Stimulated activated CD8-positive, alpha-beta memory T cell treated with anti-CD3 and anti-CD28 coated beads, Interleukin-12 subunit alpha, Interleukin-12 subunit beta, amount 100 ng/mL, for 24 hours (primary cell): ENCODE measurements at regions not wholly inside any gene's neighbourhood (a gene's known extent, or its start where the extent isn't known, plus 50 kb on each side); places are given as distances from the start of the nearest gene placed in this dataset.

ENCODE experiments used
- DNase-seq: peaks from one replicate; pipeline ENCODE4 v3.0.0-alpha.2; 2020; ENCODE audit errors: extremely low read depth

GRCh38 chr3:30167541-30168011, 438.8 kb upstream of the TGFBR2 start:
- DNase-seq: no peak

- DNase-seq: no peak
Observed at GRCh38 chr3:30169487-30169886, 436.9 kb upstream of the TGFBR2 start.

GRCh38 chr3:30170681-30171438, 435.5 kb upstream of the TGFBR2 start:
- no peak for DNase-seq

GRCh38 chr3:30174357-30174756, 432.0 kb upstream of the TGFBR2 start:
- DNase-seq: no peak

- DNase-seq: no peak
Observed at GRCh38 chr3:30180310-30181177, 425.9 kb upstream of the TGFBR2 start.

- no peak for DNase-seq
Observed at GRCh38 chr3:30181178-30181465, 425.3 kb upstream of the TGFBR2 start.

- DNase-seq: no peak
Observed at GRCh38 chr3:30181581-30181980, 424.8 kb upstream of the TGFBR2 start.

- DNase-seq: no peak
Observed at GRCh38 chr3:30183421-30183820, 423.0 kb upstream of the TGFBR2 start.

GRCh38 chr3:30184091-30184810, 422.1 kb upstream of the TGFBR2 start:
- DNase-seq: no peak

- DNase-seq: no peak
Observed at GRCh38 chr3:30185872-30186271, 420.5 kb upstream of the TGFBR2 start.

GRCh38 chr3:30186741-30187219, 419.6 kb upstream of the TGFBR2 start:
- DNase-seq: no peak

GRCh38 chr3:30187366-30187765, 419.0 kb upstream of the TGFBR2 start:
- DNase-seq: no peak

GRCh38 chr3:30188713-30189112, 417.7 kb upstream of the TGFBR2 start:
- DNase-seq: no peak

- DNase-seq: no peak
Observed at GRCh38 chr3:30189900-30190299, 416.5 kb upstream of the TGFBR2 start.

- DNase-seq: no peak
Observed at GRCh38 chr3:30193625-30194044, 412.8 kb upstream of the TGFBR2 start.

- no peak for DNase-seq
Observed at GRCh38 chr3:30195352-30195751, 411.0 kb upstream of the TGFBR2 start.

- no peak for DNase-seq
Observed at GRCh38 chr3:30198162-30198561, 408.2 kb upstream of the TGFBR2 start.

GRCh38 chr3:30199096-30199759, 407.2 kb upstream of the TGFBR2 start:
- DNase-seq: peak; percentile 26

- DNase-seq: no peak
Observed at GRCh38 chr3:30199855-30200254, 406.5 kb upstream of the TGFBR2 start.

GRCh38 chr3:30201715-30202114, 404.7 kb upstream of the TGFBR2 start:
- no peak for DNase-seq

GRCh38 chr3:30203301-30203700, 403.1 kb upstream of the TGFBR2 start:
- no peak for DNase-seq

- no peak for DNase-seq
Observed at GRCh38 chr3:30204126-30204525, 402.3 kb upstream of the TGFBR2 start.
